Mononuclear cell (primary cell): ENCODE measurements at regions not wholly inside any gene's neighbourhood (a gene's known extent, or its start where the extent isn't known, plus 50 kb on each side); places are given as distances from the start of the nearest gene placed in this dataset.
"Not testable (repeated sequence)": the region's sequence is repeated elsewhere in the genome, so short reads cannot be mapped to it uniquely, and the experiment has no call there.

ENCODE experiments used
- H3K27me3 ChIP-seq: 2 replicates; pipeline ENCODE4 v1.6.0; 2011; ENCODE audit warnings: low read length, control low read depth; ENCODE audit not compliant: insufficient read depth
- H3K4me1 ChIP-seq: 2 replicates; pipeline ENCODE4 v1.5.1; 2011; ENCODE audit warnings: mild to moderate bottlenecking, low read length, control low read depth; ENCODE audit not compliant: insufficient read depth
- H3K4me3 ChIP-seq: 2 replicates; pipeline ENCODE4 v1.5.1; 2011; ENCODE audit warnings: mild to moderate bottlenecking, low read length, moderate library complexity
- H3K9me3 ChIP-seq: 2 replicates; pipeline ENCODE4 v1.5.1; 2011; ENCODE audit warnings: low read depth, mild to moderate bottlenecking, control low read depth, low read length

DNA sequence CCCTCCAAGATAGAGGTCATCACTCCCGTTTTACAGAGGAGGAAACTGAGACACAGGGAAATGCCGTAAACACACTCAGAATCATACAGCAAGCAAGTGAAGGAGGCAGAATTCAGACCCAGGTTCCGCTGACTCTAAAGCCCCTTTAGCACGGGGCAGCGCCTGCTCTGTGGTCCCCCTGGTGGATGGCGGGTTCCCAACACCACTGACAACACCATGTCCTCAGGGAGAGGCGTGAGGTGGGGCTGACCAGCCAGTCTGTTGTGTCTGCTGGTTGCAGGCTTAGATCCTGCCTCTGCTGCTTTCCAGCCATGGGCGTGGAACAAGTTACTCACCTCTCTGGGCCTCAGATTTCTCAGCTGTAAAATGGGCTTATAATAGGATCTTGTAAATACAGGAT, 617.3 kb downstream of the MATN1 start:
- no peaks in the 10 kb centered on the region for H3K27me3 ChIP-seq
- no peak overlapping the region for H3K4me3 ChIP-seq
- no peaks in the 10 kb centered on the region for H3K4me1 ChIP-seq
- H3K9me3 ChIP-seq = no peaks in the 10 kb centered on the region

- Histone ChIP-seq H3K27me3 (no peaks in the 10 kb centered on the region), H3K4me3 (no peak overlapping the region), H3K9me3 (no peaks in the 10 kb centered on the region), H3K4me1 (no peaks in the 10 kb centered on the region)
Observed at GRCh38 chr1:30104551-30104950, 618.8 kb downstream of the MATN1 start.

DNA sequence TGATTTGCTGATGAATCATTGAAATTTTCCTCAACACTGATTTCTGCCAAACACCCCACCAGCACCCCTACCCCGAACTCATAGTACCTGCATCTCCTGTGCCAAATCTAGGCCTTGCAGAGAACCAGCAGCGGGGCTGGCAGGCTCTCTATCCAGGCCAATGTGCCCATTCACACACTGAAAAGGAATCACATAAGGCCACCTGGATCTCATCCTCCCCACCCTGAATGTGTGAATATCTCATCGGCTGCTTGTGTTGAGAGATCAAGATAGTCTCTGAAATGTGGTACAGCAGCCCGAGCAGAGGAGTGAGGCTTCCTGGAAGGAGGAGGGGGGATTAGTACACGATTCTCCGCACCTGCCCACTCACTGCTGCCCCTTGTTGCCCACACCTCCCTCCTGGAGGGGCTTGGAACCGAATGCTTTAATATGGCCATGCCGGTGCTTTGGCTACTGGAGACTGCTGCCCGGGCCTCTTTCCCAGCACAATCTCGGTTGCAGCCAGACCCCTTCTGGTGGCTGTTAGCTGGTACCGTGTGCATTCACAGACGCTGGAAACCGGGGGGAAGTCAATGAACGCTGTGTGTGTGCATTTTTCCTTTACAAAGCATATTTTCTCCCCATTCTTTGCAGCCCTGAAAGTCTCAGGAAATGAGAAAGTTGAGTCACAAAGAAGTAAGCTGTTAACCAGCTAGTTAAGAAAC, 619.5 kb downstream of the MATN1 start:
- Histone ChIP-seq H3K4me1 (no peaks in the 10 kb centered on the region), H3K9me3 (no peaks in the 10 kb centered on the region), H3K4me3 (no peak overlapping the region), H3K27me3 (no peaks in the 10 kb centered on the region)

GRCh38 chr1:30102605-30103004, 620.8 kb downstream of the MATN1 start:
- no peaks in the 10 kb centered on the region for H3K9me3 ChIP-seq
- H3K4me1 ChIP-seq = no peaks in the 10 kb centered on the region
- H3K27me3 ChIP-seq = no peaks in the 10 kb centered on the region
- H3K4me3 ChIP-seq = no peak overlapping the region

GRCh38 chr1:30101487-30102227, 621.7 kb downstream of the MATN1 start:
- no peaks in the 10 kb centered on the region for H3K9me3 ChIP-seq
- no peaks in the 10 kb centered on the region for H3K27me3 ChIP-seq
- no peak overlapping the region for H3K4me3 ChIP-seq
- no peaks in the 10 kb centered on the region for H3K4me1 ChIP-seq

DNA sequence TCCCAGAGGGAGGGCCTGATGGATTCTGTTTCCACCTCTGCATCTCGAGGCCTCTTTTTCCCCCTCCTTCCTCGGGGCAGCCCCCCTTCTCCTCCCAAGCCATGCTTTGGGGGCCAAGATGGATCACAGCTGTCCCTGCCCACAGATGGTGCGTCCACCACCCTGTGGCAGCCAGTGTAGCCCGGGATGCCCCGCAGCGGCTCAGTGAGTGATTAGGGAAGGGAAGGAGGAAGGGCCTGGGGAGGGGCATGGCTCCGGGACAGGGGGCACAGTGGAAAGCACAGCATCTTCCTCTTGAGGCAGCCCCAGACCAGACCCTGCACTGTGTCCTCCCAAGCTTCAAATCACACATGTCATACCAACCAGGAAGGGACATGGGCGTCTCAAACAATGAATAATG, 622.4 kb downstream of the MATN1 start:
- H3K4me3 ChIP-seq = no peak overlapping the region
- H3K9me3 ChIP-seq = no peaks in the 10 kb centered on the region
- no peaks in the 10 kb centered on the region for H3K4me1 ChIP-seq
- H3K27me3 ChIP-seq = no peaks in the 10 kb centered on the region

- no peaks in the 10 kb centered on the region for H3K4me1 ChIP-seq
- H3K9me3 ChIP-seq = no peaks in the 10 kb centered on the region
Observed at GRCh38 chr1:30100524-30100862, 622.9 kb downstream of the MATN1 start.

DNA sequence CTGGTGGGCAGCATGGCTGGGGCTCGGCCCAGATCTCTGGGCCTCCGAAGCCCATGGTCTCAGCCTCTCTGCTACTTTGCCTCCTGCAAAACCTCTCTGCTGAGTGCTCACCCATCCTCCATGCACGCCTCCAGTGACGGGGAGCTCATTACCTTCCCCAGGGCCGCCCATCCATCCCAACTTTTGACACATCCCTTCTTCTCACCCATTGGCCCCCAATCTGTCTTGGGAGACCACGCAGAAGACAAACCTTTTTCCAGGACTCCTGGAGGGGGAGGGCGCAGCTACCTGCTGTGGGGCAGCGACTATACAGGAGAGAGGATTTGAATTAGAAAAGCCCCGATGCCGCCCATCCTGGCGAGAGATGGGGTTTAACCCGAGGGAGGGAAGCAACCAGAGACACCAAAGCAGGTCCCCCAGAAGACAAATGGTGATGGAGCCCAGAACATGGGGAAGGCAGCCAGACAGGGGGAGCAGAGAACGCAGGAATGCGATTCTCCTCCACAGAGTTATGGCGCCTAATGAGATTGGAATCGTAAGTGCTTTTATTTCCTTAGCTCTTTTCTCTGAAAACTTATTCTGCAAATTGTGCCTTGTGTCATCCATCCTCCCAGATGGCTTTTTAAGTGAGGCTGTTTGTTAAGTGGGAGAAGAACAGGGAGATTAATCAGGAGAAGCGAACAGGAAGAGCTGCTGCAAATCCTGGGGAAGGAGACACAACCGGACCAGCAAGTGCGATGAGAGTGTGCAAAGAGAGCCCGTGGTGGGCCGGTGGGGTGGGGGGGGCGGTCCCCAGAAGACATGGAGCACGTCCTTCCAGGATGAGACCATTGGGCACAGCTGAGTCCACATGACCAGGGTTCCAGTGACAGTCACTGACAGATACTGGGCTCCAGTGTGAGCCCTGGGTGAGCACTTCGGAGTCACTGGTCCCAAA, 623.5 kb downstream of the MATN1 start:
- no peaks in the 10 kb centered on the region for H3K9me3 ChIP-seq
- no peaks in the 10 kb centered on the region for H3K4me1 ChIP-seq
- no peak overlapping the region for H3K4me3 ChIP-seq
- no peaks in the 10 kb centered on the region for H3K27me3 ChIP-seq

More at GRCh38 chr1:30100524-30100862, 622.9 kb downstream of the MATN1 start:
- Histone ChIP-seq H3K4me3 (no peak overlapping the region), H3K27me3 (no peaks in the 10 kb centered on the region)

DNA sequence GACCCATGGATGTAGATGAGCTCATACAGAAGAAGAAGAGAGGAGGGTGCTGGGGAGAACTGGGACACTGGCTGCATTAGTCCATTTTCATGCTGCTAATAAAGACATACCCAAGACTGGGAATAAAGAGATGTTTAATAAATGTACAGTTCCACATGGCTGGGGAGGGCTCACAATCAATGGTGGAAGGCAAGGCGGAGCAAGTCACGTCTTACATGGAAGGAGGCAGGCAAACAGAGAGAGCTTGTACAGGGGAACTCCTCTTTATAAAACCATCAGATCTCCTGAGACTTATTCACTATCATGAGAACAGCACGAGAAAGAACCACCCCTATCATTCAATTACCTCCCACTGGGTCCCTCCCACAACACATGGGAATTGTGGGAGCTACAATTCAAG, 625.5 kb downstream of the MATN1 start:
- not testable (repeated sequence) for H3K9me3 ChIP-seq, H3K27me3 ChIP-seq, H3K4me1 ChIP-seq, H3K4me3 ChIP-seq

DNA sequence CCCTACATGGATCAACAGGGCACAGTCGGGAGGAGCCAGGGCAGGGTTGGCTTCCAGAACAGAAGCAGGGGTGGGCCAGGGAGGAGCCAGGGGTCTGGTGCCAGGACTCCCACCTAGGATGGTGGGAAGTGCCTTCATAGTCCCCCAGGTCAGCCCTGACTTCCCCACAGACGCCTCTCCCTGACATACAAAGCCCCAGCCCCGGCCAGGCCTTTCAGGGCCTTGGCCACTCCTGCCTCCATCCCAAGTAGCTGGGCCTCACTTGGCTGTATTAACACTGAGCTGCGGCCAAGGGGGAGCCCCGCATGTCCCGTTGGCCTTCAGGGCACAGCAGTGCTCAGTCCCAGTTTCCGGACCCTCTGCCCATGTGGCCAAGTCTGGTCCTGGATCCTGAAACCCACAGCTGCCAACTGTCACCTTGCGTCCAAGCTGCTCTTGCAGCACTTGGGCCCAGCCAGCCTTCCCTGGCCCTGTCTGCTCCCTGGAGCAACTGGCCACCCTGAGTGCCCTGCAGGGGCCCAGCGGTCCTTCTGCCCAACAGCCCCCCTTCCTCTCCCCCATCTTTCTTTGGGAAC, 627.8 kb downstream of the MATN1 start:
- Histone ChIP-seq H3K9me3 (no peaks in the 10 kb centered on the region), H3K27me3 (no peaks in the 10 kb centered on the region), H3K4me3 (no peak overlapping the region), H3K4me1 (no peaks in the 10 kb centered on the region)

- H3K9me3 ChIP-seq = no peaks in the 10 kb centered on the region
- no peaks in the 10 kb centered on the region for H3K27me3 ChIP-seq
- no peaks in the 10 kb centered on the region for H3K4me1 ChIP-seq
- H3K4me3 ChIP-seq = no peak overlapping the region
Observed at GRCh38 chr1:30095051-30095450, 628.3 kb downstream of the MATN1 start.

DNA sequence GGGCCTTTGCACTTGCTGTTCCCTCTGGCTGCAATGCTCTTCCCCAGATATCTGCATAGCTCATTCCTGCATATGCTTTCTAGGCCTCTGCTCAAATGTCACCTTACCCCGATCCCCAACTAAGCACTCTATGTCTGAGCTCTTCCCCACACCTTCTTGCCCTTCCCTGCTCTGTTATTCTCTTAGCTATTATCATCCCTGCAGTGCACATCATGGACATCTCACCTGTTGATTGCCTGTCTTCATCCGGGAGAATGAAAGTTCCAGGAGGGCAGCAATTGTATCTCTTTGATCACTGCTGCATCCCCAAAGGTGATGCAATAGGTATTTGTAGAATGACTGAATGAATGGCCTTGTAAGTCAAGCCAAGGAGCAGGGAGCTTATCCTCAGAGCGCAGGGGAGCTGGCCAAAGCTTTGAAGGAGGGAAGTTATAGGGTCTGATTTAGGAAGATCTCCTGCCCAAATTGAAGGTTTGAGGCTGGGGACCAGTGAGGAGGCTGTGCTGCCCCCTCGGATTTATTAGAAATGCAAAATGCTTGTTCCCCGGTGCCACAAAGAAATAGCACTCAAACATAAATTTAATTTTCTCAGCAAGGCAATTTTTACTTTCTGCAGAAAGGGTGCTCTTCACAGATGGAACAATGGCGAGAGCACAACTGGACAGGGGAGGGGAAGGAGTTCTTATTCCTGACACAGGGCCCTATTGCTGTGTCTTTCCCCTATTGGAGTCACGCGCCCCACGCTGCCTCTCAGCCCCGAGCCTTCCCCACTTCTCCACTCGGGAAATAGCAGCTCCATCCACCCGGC, 631.1 kb downstream of the MATN1 start:
- no peak overlapping the region for H3K4me3 ChIP-seq
- H3K4me1 ChIP-seq = no peaks in the 10 kb centered on the region
- H3K27me3 ChIP-seq = no peaks in the 10 kb centered on the region
- no peaks in the 10 kb centered on the region for H3K9me3 ChIP-seq

DNA sequence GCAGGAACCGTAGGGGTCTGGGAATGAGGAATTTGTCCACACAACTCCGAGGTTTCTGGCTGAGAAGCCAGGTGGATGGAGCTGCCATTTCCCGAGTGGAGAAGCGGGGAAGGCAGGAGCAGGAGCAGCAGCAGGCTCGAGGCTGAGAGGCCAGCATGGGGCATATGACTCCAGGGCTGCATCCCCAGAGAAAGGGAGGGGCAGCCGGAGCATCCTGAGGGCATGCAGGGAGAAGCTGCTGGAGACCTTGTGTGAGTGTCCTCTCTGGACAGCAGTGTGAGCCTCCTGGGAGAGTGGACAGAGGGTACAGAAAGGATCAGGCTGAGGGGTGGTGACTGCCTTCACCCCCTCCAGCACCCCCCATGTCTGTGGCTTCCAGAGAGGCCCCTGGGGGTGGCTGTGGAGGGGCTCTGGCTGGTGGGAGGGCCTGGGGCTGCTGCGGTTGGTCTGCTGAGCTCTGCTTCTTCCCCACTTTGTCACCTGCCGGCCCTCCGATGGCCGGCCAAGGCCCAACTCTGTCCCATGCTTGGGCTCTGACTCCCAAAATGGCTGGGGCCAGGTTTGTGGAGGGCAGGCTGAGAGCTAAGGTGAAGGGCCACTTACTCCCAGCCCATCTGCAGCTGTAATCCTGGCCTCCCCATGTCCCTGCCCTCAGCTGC, 633.1 kb downstream of the MATN1 start:
- Histone ChIP-seq H3K9me3 (no peaks in the 10 kb centered on the region), H3K4me3 (no peak overlapping the region), H3K27me3 (no peaks in the 10 kb centered on the region), H3K4me1 (no peaks in the 10 kb centered on the region)

DNA sequence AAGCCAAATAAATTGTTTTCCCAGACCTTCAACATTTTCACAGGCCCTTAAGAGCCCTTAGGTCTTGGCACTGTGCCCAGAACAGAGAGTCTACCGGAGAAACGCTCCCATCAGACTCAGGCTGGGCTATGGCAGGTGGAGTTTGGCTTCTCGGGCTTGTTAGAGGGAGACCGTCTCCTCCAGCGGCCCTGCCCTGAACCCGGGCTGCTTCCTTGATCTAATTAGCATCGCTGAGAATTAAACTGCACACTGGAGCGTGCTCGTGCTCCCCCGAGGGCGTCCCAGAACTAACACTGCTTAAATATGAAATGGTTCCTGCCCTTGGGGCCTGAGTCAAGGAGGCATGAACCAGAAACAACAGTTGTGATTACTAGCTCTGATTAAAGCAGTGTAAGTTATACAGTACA, 634.4 kb downstream of the MATN1 start:
- H3K27me3 ChIP-seq = no peaks in the 10 kb centered on the region
- no peaks in the 10 kb centered on the region for H3K9me3 ChIP-seq
- no peaks in the 10 kb centered on the region for H3K4me1 ChIP-seq
- no peak overlapping the region for H3K4me3 ChIP-seq
